HEK293 (cell line): ENCODE measurements at regions not wholly inside any gene's neighbourhood (a gene's known extent, or its start where the extent isn't known, plus 50 kb on each side); places are given as distances from the start of the nearest gene placed in this dataset.

Experiments used
- CTCF ChIA-PET: fragments of 350-600 bp; formaldehyde crosslinking; extraction: SDS; loops from one replicate; lab custom pipeline; 2021; ENCODE audit warnings: antibody characterized with exemption; lab: Yijun Ruan, JAX
- POLR2A ChIA-PET: fragments of 300-600 bp; formaldehyde crosslinking; extraction: SDS; loops from one replicate; lab custom pipeline; 2020; ENCODE audit warnings: antibody characterized with exemption, inconsistent platforms; lab: Yijun Ruan, JAX
- H3K27ac ChIP-seq: fragments of 200-500 bp; sonication (Bioruptor generic); 2 replicates; pipeline ENCODE4 v1.5.1; 2014; ENCODE audit warnings: low read depth, low read length, control low read depth, inconsistent platforms; ENCODE audit errors: extremely low read depth
- H3K36me3 ChIP-seq, 2 experiments: fragments of 200-500 bp in 1 of 2; sonication (Bioruptor generic) in 1 of 2; 1 replicate in 1 of 2; 2 replicates in 1 of 2; pipeline ENCODE4 v1.5.1; 2014 to 2017; ENCODE audit warnings: inconsistent platforms in 2 of 2, low read length in 2 of 2; ENCODE audit not compliant: control insufficient read depth in 2 of 2, insufficient read depth in 1 of 2
- H3K4me1 ChIP-seq: fragments of 200-500 bp; sonication (Bioruptor generic); 2 replicates; pipeline ENCODE4 v1.5.1; 2014; ENCODE audit warnings: mild to moderate bottlenecking, low read length, inconsistent platforms; ENCODE audit not compliant: control insufficient read depth, insufficient read depth
- H3K4me3 ChIP-seq: 2 replicates; pipeline ENCODE4 v1.5.1; 2011; ENCODE audit warnings: low read depth, mild to moderate bottlenecking, control low read depth, low read length, moderate library complexity
- H3K9me3 ChIP-seq: fragments of 200-500 bp; sonication (Bioruptor generic); 2 replicates; pipeline ENCODE4 v1.5.1; 2014; ENCODE audit warnings: low read depth, low read length, inconsistent platforms; ENCODE audit not compliant: control insufficient read depth, insufficient read depth
- HOXC10 ChIP-seq: sonication (generic); formaldehyde crosslinking; IDR thresholded peaks from 2 replicates; pipeline ENCODE4 v1.8.1; 2023; ENCODE audit warnings: mild to moderate bottlenecking, missing genetic modification reagents
- KLF7 ChIP-seq: fragments of 450-650 bp; formaldehyde crosslinking; IDR thresholded peaks from 2 replicates; pipeline ENCODE4 v1.5.1; 2016; ENCODE audit warnings: missing biosample characterization, missing genetic modification characterization, borderline replicate concordance
- MZF1 ChIP-seq: fragments of 450-650 bp; formaldehyde crosslinking; IDR thresholded peaks from 2 replicates; pipeline ENCODE4 v1.5.1; 2017; ENCODE audit warnings: missing biosample characterization, missing genetic modification characterization, borderline replicate concordance
- OSR2 ChIP-seq: fragments of 450-650 bp; formaldehyde crosslinking; IDR thresholded peaks from 2 replicates; pipeline ENCODE4 v1.5.1; 2016; ENCODE audit warnings: missing biosample characterization, missing genetic modification characterization
- ZIC2 ChIP-seq: fragments of 450-650 bp; formaldehyde crosslinking; IDR thresholded peaks from 2 replicates; pipeline ENCODE4 v1.5.1; 2016; ENCODE audit warnings: missing biosample characterization, missing genetic modification characterization
- ZNF10 ChIP-seq: fragments of 450-650 bp; formaldehyde crosslinking; IDR thresholded peaks from 2 replicates; pipeline ENCODE4 v1.5.1; 2017; ENCODE audit warnings: missing biosample characterization, missing genetic modification characterization
- ZNF114 ChIP-seq: fragments of 450-650 bp; formaldehyde crosslinking; IDR thresholded peaks from 2 replicates; pipeline ENCODE4 v1.5.0; 2017; ENCODE audit warnings: missing biosample characterization, missing genetic modification characterization
- ZNF155 ChIP-seq: fragments of 450-650 bp; formaldehyde crosslinking; IDR thresholded peaks from 2 replicates; pipeline ENCODE4 v1.5.1; 2016; ENCODE audit warnings: missing biosample characterization, missing genetic modification characterization
- ZNF175 ChIP-seq: fragments of 450-650 bp; formaldehyde crosslinking; IDR thresholded peaks from 2 replicates; pipeline ENCODE4 v1.5.1; 2016; ENCODE audit warnings: missing biosample characterization, missing genetic modification characterization
- ZNF2 ChIP-seq: fragments of 450-650 bp; formaldehyde crosslinking; IDR thresholded peaks from 2 replicates; pipeline ENCODE4 v1.5.1; 2016; ENCODE audit warnings: missing biosample characterization, missing genetic modification characterization
- ZNF211 ChIP-seq: fragments of 450-650 bp; formaldehyde crosslinking; IDR thresholded peaks from 2 replicates; pipeline ENCODE4 v1.5.1; 2016; ENCODE audit warnings: low read depth, missing biosample characterization, missing genetic modification characterization
- ZNF214 ChIP-seq: fragments of 450-650 bp; formaldehyde crosslinking; IDR thresholded peaks from 2 replicates; pipeline ENCODE4 v1.5.1; 2017; ENCODE audit warnings: missing biosample characterization, mild to moderate bottlenecking, missing genetic modification characterization, borderline replicate concordance
- ZNF223 ChIP-seq: fragments of 450-650 bp; formaldehyde crosslinking; IDR thresholded peaks from 2 replicates; pipeline ENCODE4 v1.5.1; 2016; ENCODE audit warnings: missing biosample characterization, missing genetic modification characterization
- ZNF274 ChIP-seq, 2 experiments: fragments of 200-500 bp in 1 of 2; fragments of 450-650 bp in 1 of 2; sonication (Bioruptor generic) in 1 of 2; formaldehyde crosslinking in 1 of 2; IDR thresholded peaks; 2 replicates each; pipeline versions ENCODE4 v1.5.1 to v1.6.1; 2014 to 2016; ENCODE audit warnings: borderline replicate concordance in 1 of 2, inconsistent platforms in 1 of 2, low read length in 1 of 2, missing biosample characterization in 1 of 2, missing genetic modification characterization in 1 of 2
- ZNF571 ChIP-seq: fragments of 450-650 bp; formaldehyde crosslinking; IDR thresholded peaks from 2 replicates; pipeline ENCODE4 v1.5.0; 2017; ENCODE audit warnings: missing biosample characterization, missing genetic modification characterization
- ZNF585B ChIP-seq: fragments of 450-650 bp; formaldehyde crosslinking; IDR thresholded peaks from 2 replicates; pipeline ENCODE4 v1.5.1; 2016; ENCODE audit warnings: missing biosample characterization, missing genetic modification characterization
- ZNF626 ChIP-seq: fragments of 450-650 bp; sonication (Bioruptor Pico); formaldehyde crosslinking; IDR thresholded peaks from 2 replicates; pipeline ENCODE4 v1.5.1; 2018; ENCODE audit warnings: missing biosample characterization, missing genetic modification characterization, inconsistent platforms
- ZNF677 ChIP-seq: fragments of 450-650 bp; IDR thresholded peaks from 2 replicates; pipeline ENCODE4 v1.5.0; 2018; ENCODE audit warnings: missing biosample characterization, mild to moderate bottlenecking, missing genetic modification characterization, moderate library complexity
- ZNF701 ChIP-seq: fragments of 450-650 bp; formaldehyde crosslinking; IDR thresholded peaks from 2 replicates; pipeline ENCODE4 v1.5.1; 2016; ENCODE audit warnings: missing biosample characterization, missing genetic modification characterization
- ZNF747 ChIP-seq: fragments of 450-650 bp; formaldehyde crosslinking; IDR thresholded peaks from 2 replicates; pipeline ENCODE4 v1.5.1; 2016; ENCODE audit warnings: missing biosample characterization, missing genetic modification characterization
- TF ChIP-seq, protein P1 (sequence below): fragments of 450-650 bp; formaldehyde crosslinking; IDR thresholded peaks from 2 replicates; pipeline ENCODE4 v1.5.1; 2016; ENCODE audit warnings: missing biosample characterization, missing genetic modification characterization
- TF ChIP-seq, protein P2 (sequence below): fragments of 450-650 bp; formaldehyde crosslinking; IDR thresholded peaks from 2 replicates; pipeline ENCODE4 v1.5.1; 2016; ENCODE audit warnings: missing biosample characterization, missing genetic modification characterization
- TF ChIP-seq, protein P3 (sequence below): fragments of 450-650 bp; formaldehyde crosslinking; IDR thresholded peaks from 2 replicates; pipeline ENCODE4 v1.5.1; 2017; ENCODE audit warnings: missing biosample characterization, missing genetic modification characterization
- TF ChIP-seq, protein P4 (sequence below): fragments of 450-650 bp; formaldehyde crosslinking; IDR thresholded peaks from 2 replicates; pipeline ENCODE4 v1.5.0; 2017; ENCODE audit warnings: missing biosample characterization, missing genetic modification characterization, borderline replicate concordance
- TF ChIP-seq, protein P5 (sequence below): IDR thresholded peaks from 2 replicates; pipeline ENCODE4 v1.6.1; 2011; ENCODE audit warnings: mild to moderate bottlenecking, low read depth, low read length, borderline replicate concordance

DNA sequence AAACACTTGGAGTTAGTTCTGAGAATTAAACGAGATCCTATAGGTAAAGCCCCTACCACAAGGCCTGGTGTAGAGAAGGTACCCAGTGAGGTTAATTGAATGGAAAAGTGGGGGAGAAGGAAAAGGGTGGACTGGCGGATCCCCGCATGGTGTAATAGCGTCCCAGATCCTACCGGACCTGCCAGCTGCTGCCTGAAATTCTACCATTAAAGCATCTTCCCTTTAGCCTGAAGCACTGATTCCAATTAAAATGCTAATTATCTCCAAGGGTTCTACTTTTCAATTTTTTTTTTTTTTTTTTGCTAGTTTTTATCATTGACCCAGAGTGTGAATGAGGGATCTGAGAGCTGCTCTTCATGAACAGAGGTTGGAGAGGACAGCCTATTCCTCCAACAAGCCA, 237.9 kb downstream of the TLE3 start (continued):
- TF ChIP-seq, protein P1, sequence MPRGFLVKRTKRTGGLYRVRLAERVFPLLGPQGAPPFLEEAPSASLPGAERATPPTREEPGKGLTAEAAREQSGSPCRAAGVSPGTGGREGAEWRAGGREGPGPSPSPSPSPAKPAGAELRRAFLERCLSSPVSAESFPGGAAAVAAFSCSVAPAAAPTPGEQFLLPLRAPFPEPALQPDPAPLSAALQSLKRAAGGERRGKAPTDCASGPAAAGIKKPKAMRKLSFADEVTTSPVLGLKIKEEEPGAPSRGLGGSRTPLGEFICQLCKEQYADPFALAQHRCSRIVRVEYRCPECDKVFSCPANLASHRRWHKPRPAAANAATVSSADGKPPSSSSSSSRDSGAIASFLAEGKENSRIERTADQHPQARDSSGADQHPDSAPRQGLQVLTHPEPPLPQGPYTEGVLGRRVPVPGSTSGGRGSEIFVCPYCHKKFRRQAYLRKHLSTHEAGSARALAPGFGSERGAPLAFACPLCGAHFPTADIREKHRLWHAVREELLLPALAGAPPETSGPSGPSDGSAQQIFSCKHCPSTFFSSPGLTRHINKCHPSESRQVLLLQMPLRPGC = no peak
- TF ChIP-seq MZF1 (no peak), ZNF211 (tag by site-specific recombination) (no peak)

DNA sequence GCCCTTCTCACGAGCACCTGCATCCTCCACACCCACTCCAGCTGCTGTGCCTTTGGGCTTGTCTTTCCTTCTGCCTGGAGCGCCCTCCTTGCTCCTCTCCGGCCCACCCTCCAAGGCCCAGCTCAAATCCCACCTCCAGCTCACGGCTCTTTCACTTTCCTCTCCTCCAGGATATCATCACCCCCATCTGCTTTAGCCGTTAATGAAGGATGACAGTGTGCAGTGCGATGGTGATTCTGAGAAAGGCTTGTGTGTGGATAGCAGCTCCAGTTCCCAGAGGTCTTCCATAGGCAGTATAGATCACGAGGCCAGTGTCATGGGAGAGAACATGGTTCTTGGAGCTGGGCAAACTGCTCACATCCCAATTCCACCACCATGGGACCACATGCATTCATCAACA, 237.4 kb downstream of the TLE3 start:
- TF ChIP-seq KLF7 = no peak
- no peak for TF ChIP-seq ZNF175 (tag by site-specific recombination)
- TF ChIP-seq ZNF155 (tag by site-specific recombination) = no peak
- no peak for TF ChIP-seq ZNF274 (IDR thresholded peaks at IDR 0.05; ENCODE audit: low read length)
- no peak for TF ChIP-seq ZNF274 (tag by site-specific recombination; IDR thresholded peaks at IDR 0.05; ENCODE audit: borderline replicate concordance)
- TF ChIP-seq, protein P2, sequence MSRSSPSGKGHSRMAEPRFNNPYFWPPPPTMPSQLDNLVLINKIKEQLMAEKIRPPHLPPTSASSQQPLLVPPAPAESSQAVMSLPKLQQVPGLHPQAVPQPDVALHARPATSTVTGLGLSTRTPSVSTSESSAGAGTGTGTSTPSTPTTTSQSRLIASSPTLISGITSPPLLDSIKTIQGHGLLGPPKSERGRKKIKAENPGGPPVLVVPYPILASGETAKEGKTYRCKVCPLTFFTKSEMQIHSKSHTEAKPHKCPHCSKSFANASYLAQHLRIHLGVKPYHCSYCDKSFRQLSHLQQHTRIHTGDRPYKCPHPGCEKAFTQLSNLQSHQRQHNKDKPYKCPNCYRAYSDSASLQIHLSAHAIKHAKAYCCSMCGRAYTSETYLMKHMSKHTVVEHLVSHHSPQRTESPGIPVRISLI = no peak
- no peak for TF ChIP-seq ZNF2 (tag by site-specific recombination)
- no peak for TF ChIP-seq ZNF585B (tag by site-specific recombination)
- TF ChIP-seq ZNF10 (tag by site-specific recombination) = no peak
- TF ChIP-seq ZNF214 = no peak
- TF ChIP-seq, protein P3, sequence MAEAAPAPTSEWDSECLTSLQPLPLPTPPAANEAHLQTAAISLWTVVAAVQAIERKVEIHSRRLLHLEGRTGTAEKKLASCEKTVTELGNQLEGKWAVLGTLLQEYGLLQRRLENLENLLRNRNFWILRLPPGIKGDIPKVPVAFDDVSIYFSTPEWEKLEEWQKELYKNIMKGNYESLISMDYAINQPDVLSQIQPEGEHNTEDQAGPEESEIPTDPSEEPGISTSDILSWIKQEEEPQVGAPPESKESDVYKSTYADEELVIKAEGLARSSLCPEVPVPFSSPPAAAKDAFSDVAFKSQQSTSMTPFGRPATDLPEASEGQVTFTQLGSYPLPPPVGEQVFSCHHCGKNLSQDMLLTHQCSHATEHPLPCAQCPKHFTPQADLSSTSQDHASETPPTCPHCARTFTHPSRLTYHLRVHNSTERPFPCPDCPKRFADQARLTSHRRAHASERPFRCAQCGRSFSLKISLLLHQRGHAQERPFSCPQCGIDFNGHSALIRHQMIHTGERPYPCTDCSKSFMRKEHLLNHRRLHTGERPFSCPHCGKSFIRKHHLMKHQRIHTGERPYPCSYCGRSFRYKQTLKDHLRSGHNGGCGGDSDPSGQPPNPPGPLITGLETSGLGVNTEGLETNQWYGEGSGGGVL (tag by site-specific recombination) = no peak
- TF ChIP-seq ZNF747 = no peak
- TF ChIP-seq ZNF223 (tag by site-specific recombination) = no peak
- TF ChIP-seq, all 188 proteins: peak for 0
- H3K9me3 ChIP-seq = no peaks in the 10 kb centered on the region
- peaks cover 22% of the 10 kb centered on the region for H3K4me1 ChIP-seq
- no peak overlapping the region for H3K27ac ChIP-seq
- no peaks in the 10 kb centered on the region for H3K36me3 ChIP-seq
- no peak overlapping the region for H3K4me3 ChIP-seq
- ChIA-PET POLR2A (interaction anchor here (0.6 kb wide), 1 partner anchor 328 kb away, joined by 5 read pairs; no protein-coding TSS in a partner anchor), CTCF (interaction anchor here (0.9 to 1.0 kb wide), 2 partner anchors 12 to 111 kb away, joined by 3 to 4 read pairs; no protein-coding TSS in a partner anchor)

DNA sequence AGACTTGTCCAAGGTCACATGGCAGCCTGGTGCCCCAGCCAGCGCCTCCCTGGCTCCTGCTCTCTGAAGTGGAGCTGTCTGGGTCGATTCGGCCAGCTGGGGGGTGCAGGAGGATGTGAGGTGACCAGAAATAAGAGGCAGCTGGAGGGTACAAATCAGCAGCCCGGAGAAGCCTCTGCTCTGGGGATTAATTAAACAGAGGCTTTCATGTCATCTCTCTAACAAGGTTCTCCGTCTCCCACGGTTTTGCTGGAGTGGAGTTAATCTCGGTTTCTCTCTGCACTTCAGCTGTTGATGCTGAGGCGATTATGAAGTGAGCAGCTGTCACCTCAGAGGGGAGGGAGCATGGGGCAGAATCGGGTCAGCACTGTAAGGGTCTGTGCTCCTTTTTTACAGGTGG, 236.8 kb downstream of the TLE3 start:
- Histone ChIP-seq H3K4me1 (peaks cover 18% of the 10 kb centered on the region), H3K9me3 (no peaks in the 10 kb centered on the region), H3K36me3 (no peaks in the 10 kb centered on the region), H3K4me3 (no peak overlapping the region), H3K27ac (no peak overlapping the region)
- POLR2A ChIA-PET = interaction anchor here (0.6 kb wide), 1 partner anchor 269 kb away, joined by 4 read pairs; no protein-coding TSS in a partner anchor
- no peak for TF ChIP-seq ZNF626
- TF ChIP-seq OSR2 (tag by site-specific recombination) = no peak
- TF ChIP-seq ZNF677 (tag by site-specific recombination) = no peak
- TF ChIP-seq HOXC10 (CRISPR knock-in tag) = no peak
- TF ChIP-seq ZNF701 (tag by site-specific recombination) = no peak
- TF ChIP-seq, protein P4, sequence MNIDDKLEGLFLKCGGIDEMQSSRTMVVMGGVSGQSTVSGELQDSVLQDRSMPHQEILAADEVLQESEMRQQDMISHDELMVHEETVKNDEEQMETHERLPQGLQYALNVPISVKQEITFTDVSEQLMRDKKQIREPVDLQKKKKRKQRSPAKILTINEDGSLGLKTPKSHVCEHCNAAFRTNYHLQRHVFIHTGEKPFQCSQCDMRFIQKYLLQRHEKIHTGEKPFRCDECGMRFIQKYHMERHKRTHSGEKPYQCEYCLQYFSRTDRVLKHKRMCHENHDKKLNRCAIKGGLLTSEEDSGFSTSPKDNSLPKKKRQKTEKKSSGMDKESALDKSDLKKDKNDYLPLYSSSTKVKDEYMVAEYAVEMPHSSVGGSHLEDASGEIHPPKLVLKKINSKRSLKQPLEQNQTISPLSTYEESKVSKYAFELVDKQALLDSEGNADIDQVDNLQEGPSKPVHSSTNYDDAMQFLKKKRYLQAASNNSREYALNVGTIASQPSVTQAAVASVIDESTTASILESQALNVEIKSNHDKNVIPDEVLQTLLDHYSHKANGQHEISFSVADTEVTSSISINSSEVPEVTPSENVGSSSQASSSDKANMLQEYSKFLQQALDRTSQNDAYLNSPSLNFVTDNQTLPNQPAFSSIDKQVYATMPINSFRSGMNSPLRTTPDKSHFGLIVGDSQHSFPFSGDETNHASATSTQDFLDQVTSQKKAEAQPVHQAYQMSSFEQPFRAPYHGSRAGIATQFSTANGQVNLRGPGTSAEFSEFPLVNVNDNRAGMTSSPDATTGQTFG = no peak
- TF ChIP-seq, protein P5, sequence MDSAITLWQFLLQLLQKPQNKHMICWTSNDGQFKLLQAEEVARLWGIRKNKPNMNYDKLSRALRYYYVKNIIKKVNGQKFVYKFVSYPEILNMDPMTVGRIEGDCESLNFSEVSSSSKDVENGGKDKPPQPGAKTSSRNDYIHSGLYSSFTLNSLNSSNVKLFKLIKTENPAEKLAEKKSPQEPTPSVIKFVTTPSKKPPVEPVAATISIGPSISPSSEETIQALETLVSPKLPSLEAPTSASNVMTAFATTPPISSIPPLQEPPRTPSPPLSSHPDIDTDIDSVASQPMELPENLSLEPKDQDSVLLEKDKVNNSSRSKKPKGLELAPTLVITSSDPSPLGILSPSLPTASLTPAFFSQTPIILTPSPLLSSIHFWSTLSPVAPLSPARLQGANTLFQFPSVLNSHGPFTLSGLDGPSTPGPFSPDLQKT = no peak
- no peak for TF ChIP-seq ZNF114 (tag by site-specific recombination)
- TF ChIP-seq ZNF571 (tag by site-specific recombination) = no peak
- no peak for TF ChIP-seq ZIC2 (tag by site-specific recombination)
- CTCF ChIA-PET = interaction anchor here (0.9 to 1.0 kb wide), 2 partner anchors 12 to 37 kb away, joined by 3 to 4 read pairs; no protein-coding TSS in a partner anchor
